GM21381 (cell line): ENCODE measurements at regions not wholly inside any gene's neighbourhood (a gene's known extent, or its start where the extent isn't known, plus 50 kb on each side); places are given as distances from the start of the nearest gene placed in this dataset.
"Not testable (repeated sequence)": the region's sequence is repeated elsewhere in the genome, so short reads cannot be mapped to it uniquely, and the experiment has no call there.

Source experiments
- ATAC-seq: cut with Tn5 transposase; IDR thresholded peaks from one replicate; pipeline ENCODE4 v1.9.1; 2021; ENCODE audit warnings: mild to moderate bottlenecking, moderate library complexity; ENCODE audit not compliant: unreplicated experiment

- no peak for ATAC-seq
Measured at GRCh38 chr10:86579883-86580520, 58.4 kb upstream of the WAPL start.

DNA sequence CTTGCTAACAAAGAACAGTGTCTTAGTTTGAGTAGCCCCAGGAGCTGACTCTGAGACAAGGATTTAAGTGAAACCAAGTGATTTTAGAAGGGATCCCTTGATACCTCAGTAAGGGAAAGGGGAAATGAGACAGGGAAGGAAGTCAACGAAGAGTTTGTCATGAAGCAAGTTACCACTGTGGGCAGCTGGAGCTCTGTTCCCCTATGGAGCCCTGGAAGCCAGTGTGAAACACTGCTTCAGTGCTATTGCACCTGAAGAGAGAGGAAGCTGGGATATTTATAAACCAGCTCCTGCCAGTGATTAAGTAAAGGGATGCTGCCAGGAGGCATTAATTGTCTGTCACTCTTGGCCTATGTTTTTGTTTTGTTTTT is 58.9 kb upstream of the WAPL start:
- ATAC-seq: no peak

DNA sequence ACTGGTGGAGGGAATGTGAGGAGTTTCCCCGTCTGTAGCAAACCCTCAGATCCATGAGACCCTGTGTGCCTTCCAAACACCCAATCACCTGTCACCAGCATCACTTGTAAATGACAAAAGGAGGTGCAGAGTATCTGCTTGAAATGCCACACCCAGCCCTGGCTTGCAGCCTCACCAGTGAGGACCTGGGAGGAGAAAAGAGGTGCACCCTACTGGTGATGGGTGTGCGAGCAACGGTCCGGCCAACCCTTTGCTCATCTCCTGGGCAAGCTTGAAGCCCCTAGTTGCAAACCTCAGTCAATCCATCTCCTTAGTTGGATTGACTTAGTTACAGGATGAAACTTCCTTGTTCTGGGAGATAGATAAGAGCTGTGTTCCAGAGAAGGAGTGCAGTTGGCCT is 62.4 kb upstream of the WAPL start:
- peak; percentile 60 for ATAC-seq

DNA sequence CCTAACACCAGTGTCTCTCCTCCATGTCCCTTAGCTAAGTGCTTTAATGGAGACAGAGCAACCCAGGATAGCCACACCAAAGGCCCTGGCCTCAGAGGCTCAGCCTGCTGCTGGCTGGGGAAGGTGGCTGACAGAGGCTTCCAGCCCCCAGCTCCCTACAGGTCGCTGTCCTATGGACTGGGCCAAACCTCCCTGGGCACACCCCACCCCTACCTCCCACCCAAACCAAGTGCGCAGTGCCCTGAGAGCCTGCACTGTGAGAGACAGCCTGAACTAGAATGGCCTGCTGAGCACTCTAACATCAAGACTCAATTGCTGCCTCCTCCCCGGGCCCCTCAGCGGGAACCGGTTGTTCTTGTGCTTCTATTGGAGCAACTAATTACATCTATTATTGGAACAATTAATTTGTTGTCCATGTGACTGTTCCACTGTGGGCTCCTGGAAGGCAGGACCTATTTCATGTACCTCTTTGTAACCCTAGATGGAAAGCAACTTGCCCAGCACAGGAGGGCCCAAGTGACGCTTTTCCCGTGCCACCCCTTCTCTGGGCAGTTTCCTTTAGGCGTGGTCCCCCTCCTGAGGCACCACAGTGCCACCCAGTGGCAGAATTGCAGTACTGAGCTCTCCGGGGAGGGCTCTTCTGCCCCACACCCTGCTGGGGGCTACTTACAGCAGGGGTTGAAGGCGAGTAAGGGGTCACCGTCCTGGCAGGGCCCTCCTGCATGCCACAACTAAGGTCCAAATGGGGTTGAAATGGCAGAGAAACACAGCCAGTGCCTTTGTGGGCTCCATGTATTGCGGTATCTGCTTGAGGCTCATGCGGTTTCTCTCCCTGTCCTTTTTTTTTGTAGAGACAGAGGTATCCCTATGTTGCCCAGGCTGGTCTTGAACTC is 63.7 kb upstream of the WAPL start:
- ATAC-seq: peak; percentile 87

- ATAC-seq: no peak
Measured at GRCh38 chr10:86586516-86586915, 64.9 kb upstream of the WAPL start.

DNA sequence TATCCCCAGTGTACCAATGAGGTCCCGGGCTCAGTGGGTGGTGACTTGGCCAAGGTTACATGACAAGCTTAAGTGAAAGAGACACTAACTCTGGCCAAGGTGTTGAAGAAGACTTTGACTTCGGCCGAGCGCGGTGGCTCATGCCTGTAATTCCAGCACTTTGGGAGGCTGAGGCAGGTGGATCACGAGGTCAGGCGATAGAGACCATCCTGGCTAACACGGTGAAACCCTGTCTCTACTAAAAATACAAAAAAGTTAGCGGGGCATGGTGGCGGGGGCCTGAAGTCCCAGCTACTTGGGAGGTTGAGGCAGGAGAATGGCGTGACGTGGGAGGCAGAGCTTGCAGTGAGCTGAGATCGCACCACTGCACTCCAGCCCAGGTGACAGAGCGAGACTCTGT is 65.6 kb upstream of the OPN4 start:
- not testable (repeated sequence) for ATAC-seq

- ATAC-seq: no peak
Measured at GRCh38 chr10:86591436-86591835, 62.9 kb upstream of the OPN4 start.

- ATAC-seq: no peak
Measured at GRCh38 chr10:86592413-86592812, 61.9 kb upstream of the OPN4 start.

- ATAC-seq: no peak
Measured at GRCh38 chr10:86594535-86594934, 59.8 kb upstream of the OPN4 start.

- ATAC-seq: no peak
Measured at GRCh38 chr10:86595496-86595895, 58.9 kb upstream of the OPN4 start.

GRCh38 chr10:86596266-86596665 is 58.1 kb upstream of the OPN4 start:
- no peak for ATAC-seq

- ATAC-seq: no peak
Measured at GRCh38 chr10:86597306-86597705, 57.0 kb upstream of the OPN4 start.

- ATAC-seq: no peak
Measured at GRCh38 chr10:86598151-86598550, 56.2 kb upstream of the OPN4 start.

DNA sequence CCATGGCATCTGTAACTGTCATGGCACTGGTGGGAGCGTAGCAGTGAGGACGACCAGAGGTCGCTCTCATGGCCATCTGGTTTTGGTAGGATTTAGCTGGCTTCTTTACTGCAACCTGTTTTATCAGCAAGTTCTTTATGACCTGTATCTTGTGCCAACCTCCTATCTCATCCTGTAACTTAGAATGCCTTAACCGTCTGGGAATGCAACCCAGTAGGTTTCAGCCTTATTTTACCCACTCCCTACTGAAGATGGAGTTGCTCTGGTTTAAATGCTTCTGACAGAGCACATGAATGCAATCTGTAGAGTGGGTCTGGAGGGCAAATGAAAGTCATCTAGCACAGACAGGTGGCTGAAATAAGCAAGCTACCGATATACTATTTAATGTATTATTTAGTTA is 55.3 kb upstream of the OPN4 start:
- no peak for ATAC-seq

DNA sequence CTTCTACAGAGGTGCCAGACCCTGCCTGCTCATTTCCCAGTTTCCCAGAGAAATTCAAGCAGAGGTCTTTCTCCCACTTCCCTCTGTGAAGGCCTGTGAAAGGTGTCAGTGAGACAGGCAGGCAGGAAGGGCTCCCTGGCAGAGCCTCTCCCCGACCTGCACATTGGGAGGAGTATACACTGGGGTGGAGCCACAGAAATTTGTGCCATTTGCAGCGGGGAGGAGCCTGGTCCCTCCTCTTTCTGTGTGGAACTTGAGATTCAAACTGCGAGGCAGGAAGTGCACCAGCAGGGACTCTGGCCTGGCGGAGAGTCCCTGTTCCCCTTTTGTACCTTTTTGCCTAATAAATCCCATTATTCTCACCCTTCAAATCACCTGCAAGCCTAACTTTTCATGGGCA is 54.6 kb upstream of the OPN4 start:
- no peak for ATAC-seq

GRCh38 chr10:86600296-86600695 is 54.1 kb upstream of the OPN4 start:
- no peak for ATAC-seq

DNA sequence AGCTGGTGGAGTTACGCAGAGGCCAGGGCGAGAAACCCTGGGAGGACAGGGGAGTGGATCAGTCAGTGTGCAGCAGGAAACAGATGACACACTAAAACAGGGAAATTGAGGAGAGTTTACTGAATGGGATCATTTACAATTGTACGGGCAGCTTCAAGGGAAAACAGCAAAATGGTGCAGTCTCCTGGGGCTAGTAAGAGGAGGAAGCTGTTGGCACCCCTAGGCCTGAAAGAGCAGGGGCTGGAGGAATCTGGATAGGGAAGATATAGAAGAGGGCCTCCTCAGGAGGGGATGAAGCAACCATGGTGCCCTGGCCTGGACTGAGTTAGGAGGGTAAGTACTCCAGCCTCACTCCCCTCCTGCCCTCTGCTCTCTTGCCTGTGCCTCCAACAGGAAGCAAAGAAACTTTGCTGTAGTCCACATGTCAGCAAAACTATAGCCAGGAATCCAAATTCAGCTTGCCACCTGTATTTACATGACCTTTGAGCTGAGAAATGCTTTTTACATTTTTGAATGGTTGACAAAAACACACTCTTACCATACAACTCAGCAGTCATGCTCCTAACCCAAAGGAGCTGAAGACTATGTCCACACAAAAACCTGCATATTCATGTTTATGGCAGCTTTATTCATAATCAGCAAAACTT is 52.3 kb upstream of the OPN4 start:
- ATAC-seq: no peak

GRCh38 chr10:86603256-86603655 is 51.1 kb upstream of the OPN4 start:
- ATAC-seq: no peak
